ENCODE measurements at regions not wholly inside any gene's neighbourhood (a gene's known extent, or its start where the extent isn't known, plus 50 kb on each side); places are given as distances from the start of the nearest gene placed in this dataset.
"Not testable (repeated sequence)": the region's sequence is repeated elsewhere in the genome, so short reads cannot be mapped to it uniquely, and the experiment has no call there.

- no peak for DNase-seq
Measured at GRCh38 chr10:2918489-2918888, 148.9 kb upstream of the PFKP start.

DNA sequence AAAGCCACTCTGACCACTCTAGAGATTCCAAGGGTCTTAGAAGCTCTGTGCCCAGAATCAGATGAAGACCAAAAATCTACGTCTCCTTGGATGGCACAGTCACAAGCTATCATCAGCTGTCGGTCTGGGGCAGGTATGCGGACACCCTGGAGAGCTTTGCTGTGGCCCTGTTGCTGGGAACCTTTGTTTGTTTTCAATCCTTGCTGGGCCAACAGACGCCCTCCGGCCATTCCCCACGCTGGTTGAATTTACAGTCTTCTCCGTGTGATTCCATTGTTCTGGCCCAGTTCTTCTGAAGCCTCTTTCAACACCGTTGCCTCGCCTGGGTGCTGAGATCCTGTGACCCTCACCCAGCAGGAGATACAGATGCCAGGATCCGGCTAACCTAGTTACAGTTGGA is 149.4 kb upstream of the PFKP start:
- no peak for DNase-seq

GRCh38 chr10:2915412-2915811 is 151.9 kb upstream of the PFKP start:
- no peak for DNase-seq

GRCh38 chr10:2914741-2915140 is 152.6 kb upstream of the PFKP start:
- DNase-seq = no peak

- no peak for DNase-seq
Measured at GRCh38 chr10:2913474-2913873, 153.9 kb upstream of the PFKP start.

DNA sequence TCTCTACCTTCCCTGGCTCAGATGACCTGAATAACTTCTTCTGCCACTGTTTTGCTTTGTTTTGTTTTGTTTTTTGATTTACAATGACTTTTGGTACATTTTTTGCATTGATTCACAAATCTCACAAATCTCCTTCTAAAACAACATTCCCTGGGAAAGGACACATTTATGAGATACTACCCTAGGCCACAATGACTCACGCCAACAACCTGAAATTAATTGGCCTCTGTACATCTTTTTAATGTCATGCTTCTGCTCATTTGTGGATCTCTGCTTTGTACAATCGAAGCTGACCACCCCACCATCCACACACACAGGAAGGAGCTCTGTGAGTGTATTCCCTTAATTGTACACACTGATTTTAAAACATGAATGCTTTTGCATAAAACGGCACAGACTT is 156.7 kb upstream of the PFKP start:
- DNase-seq = no peak

- DNase-seq = no peak
Measured at GRCh38 chr10:2909921-2910320, 157.4 kb upstream of the PFKP start.

GRCh38 chr10:2908851-2909630 is 158.3 kb upstream of the PFKP start:
- no peak for DNase-seq

DNA sequence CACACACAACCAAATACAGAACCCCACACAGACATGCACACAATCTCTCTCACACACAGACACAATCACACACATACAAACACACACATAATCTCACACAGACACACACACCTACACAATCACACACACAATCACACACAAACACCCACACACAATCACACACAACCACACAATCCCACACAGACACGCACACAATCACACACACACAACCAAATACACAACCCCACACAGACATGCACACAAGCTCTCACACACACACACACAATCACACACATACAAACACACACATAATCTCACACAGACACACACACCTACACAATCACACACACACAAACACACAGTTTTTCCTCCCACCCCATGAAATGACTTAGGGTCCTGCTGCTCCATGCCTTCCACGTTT is 160.4 kb upstream of the PFKP start:
- DNase-seq = no peak

- DNase-seq = no peak
Measured at GRCh38 chr10:2905851-2906250, 161.5 kb upstream of the PFKP start.

DNA sequence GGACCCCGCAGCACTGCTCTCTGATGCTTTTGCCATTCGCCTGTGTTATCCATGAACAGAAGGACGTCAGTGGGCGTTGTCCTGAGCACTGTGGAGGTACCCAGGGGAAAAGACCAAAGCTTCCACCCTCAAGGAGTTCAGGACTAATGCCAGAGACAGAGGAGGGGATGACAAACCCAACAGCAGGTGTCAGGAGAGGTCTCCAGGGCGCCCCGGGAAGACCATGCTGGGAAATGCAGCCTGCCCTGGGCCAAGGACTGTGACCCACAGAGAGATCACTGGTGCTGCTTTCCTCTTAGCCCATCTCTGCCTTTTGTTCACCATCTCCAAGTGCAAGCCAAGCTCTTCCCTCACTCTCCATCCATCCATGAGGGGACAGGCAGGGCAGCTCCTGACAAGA is 166.8 kb upstream of the PFKP start:
- DNase-seq = no peak

GRCh38 chr10:2899246-2899951 is 167.9 kb upstream of the PFKP start:
- no peak for DNase-seq

GRCh38 chr10:2898509-2898860 is 168.9 kb upstream of the PFKP start:
- DNase-seq = no peak

DNA sequence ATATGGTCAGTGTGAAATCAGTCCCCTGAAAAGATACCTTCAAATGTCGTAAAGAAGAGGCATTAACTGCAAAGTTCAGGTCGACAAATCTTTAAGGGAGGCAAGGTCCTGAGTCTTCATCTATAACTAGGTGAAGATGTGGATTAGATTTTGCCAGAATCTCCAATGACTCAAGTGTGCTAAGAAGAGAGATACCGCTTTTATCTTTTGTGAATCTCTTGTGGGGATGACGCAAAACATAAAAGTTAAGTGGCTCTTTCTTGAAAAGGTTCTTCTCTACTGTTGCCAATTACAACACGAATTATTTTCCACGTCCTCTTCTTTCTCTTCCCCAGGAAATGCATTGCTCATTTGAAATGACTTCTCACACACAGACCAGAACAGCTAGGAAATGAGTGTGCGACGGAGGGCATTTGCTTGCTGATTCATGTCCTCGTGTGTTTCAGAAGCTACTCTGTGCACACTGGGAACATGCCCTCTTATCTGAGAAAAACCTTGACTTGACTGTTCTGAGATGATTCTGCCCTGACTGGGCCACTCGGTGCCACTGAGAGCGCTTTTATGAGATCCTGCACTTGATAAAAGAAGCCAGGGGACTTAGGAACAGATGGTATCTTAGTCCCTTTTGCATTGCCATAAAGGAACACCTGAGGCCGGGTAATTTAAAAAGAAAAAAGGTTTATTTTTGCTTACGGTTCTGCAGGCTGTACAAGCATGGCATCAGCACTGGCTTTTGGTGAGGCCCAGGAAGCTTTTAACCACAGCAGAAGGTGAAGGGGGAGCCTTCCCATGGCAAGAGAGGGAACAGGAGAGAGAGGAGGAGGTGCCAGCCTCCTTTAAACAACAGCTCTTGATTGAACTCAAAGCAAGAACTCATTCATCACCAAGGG is 169.5 kb upstream of the PFKP start:
- DNase-seq = no peak

DNA sequence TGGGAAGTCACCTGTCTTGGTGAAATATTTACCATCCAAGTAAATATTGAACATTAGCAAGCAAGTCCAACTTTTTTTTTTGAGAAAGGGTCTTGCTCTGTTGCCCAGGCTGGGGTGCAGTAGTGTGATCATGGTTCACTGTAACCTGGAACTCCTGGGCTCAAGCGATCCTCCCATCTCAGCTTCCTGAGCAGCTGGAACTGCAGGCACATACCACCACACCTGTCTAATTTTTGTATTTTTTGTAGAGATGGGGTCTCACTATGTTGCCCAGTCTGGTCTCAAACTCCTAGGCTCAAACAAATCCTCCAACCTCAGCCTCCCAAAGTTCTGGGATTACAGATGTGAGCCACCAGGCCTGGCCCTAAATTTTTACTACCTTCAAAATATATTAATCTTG is 171.0 kb upstream of the PFKP start:
- DNase-seq = not testable (repeated sequence)

- no peak for DNase-seq
Measured at GRCh38 chr10:2895594-2896196, 171.7 kb upstream of the PFKP start.

- no peak for DNase-seq
Measured at GRCh38 chr10:2893991-2894390, 173.4 kb upstream of the PFKP start.

GRCh38 chr10:2893158-2893845 is 174.0 kb upstream of the PFKP start:
- no peak for DNase-seq

GRCh38 chr10:2891770-2892124 is 175.6 kb upstream of the PFKP start:
- DNase-seq = no peak

- DNase-seq = no peak
Measured at GRCh38 chr10:2891073-2891769, 176.1 kb upstream of the PFKP start.

GRCh38 chr10:2890093-2890492 is 177.3 kb upstream of the PFKP start:
- DNase-seq = no peak

DNA sequence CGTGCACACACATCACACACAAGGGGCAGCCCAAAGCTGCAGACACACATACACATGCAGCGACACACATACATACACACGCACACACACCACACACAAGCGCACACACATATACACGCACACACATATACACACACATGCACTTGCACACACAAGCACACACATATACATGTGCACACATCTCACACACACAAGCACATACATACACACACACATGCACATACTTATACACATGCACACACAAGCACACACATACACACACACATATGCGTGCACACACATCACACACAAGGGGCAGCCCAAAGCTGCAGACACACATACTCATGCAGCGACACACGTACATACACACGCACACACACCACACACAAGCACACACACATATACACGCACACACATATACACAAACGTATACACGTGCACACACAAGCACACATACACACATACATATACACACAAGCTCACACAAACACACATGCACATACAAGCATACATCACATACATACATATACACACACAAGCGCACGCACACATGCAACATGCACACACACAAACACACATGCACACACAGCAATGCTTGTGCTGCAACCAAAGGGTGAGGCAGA is 178.8 kb upstream of the PFKP start:
- no peak for DNase-seq
